ENCODE measurements at regions not wholly inside any gene's neighbourhood (a gene's known extent, or its start where the extent isn't known, plus 50 kb on each side); places are given as distances from the start of the nearest gene placed in this dataset.

GRCh38 chr7:52114509-52114908 is 797.9 kb upstream of the COBL start:
- no peaks in the 10 kb centered on the region for H3K4me1 ChIP-seq (replicated peaks; ENCODE audit: insufficient read depth)
- DNase-seq = no peak
- H3K4me2 ChIP-seq = no peak overlapping the region
- no TSS peak for BruUV-seq (replicated peaks)
- CTCF ChIA-PET = no interaction called here
- no peaks in the 10 kb centered on the region for H3K9me3 ChIP-seq (ENCODE audit: insufficient read depth, low read depth)
- intact Hi-C loops (cut with micrococcal nuclease; ENCODE audit: unreplicated experiment) = no loop called here
- no peaks in the 10 kb centered on the region for H4K20me1 ChIP-seq (ENCODE audit: insufficient read depth)
- POLR2A ChIA-PET (ENCODE audit: unreplicated experiment) = no interaction called here
- H3K4me3 ChIP-seq = no peak overlapping the region
- no peak for TF ChIP-seq EZH2 (IDR thresholded peaks at IDR 0.05; ENCODE audit: low read depth)
- no peak for TF ChIP-seq CTCF (conservative IDR thresholded peaks at IDR 0.05)
- 0 out of 2 replicates have a peak, but pooled peaks cover 8% of the 10 kb centered on the region for H3K27me3 ChIP-seq (ENCODE audit: insufficient read depth, low read depth)
- H3K79me2 ChIP-seq (ENCODE audit: low read depth) = no peaks in the 10 kb centered on the region
- no peaks in the 10 kb centered on the region for H3K9me2 ChIP-seq (ENCODE audit: insufficient read depth)
- no peak overlapping the region for H3K27ac ChIP-seq
- no peak overlapping the region for H2AFZ ChIP-seq
- H3F3A ChIP-seq (ENCODE audit: insufficient read depth, low read depth) = no peaks in the 10 kb centered on the region
- no peaks in the 10 kb centered on the region for H3K36me3 ChIP-seq (ENCODE audit: low read depth)

- intact Hi-C loops (cut with micrococcal nuclease; ENCODE audit: unreplicated experiment) = no loop called here
- Histone ChIP-seq H3K36me3 (ENCODE audit: low read depth) (no peaks in the 10 kb centered on the region), H3K9me3 (ENCODE audit: insufficient read depth, low read depth) (no peaks in the 10 kb centered on the region), H3K4me3 (no peak overlapping the region), H3K9me2 (ENCODE audit: insufficient read depth) (no peaks in the 10 kb centered on the region), H4K20me1 (ENCODE audit: insufficient read depth) (no peaks in the 10 kb centered on the region), H3K27ac (no peak overlapping the region), H3K79me2 (ENCODE audit: low read depth) (no peaks in the 10 kb centered on the region), H3K27me3 (ENCODE audit: insufficient read depth, low read depth) (0 out of 2 replicates have a peak, but pooled peaks cover 8% of the 10 kb centered on the region), H2AFZ (no peak overlapping the region), H3F3A (ENCODE audit: insufficient read depth, low read depth) (no peaks in the 10 kb centered on the region), H3K4me1 (replicated peaks; ENCODE audit: insufficient read depth) (no peaks in the 10 kb centered on the region), H3K4me2 (no peak overlapping the region)
- BruUV-seq (replicated peaks) = no TSS peak
- no peak for TF ChIP-seq CTCF (conservative IDR thresholded peaks at IDR 0.05)
- no peak for TF ChIP-seq EZH2 (IDR thresholded peaks at IDR 0.05; ENCODE audit: low read depth)
- DNase-seq = no peak
- ChIA-PET POLR2A (ENCODE audit: unreplicated experiment) (no interaction called here), CTCF (no interaction called here)
Observed at GRCh38 chr7:52114056-52114455, 797.4 kb upstream of the COBL start.

GRCh38 chr7:52107355-52107754 is 790.7 kb upstream of the COBL start:
- Histone ChIP-seq H3K9me3 (ENCODE audit: insufficient read depth, low read depth) (no peaks in the 10 kb centered on the region), H2AFZ (no peak overlapping the region), H3K79me2 (ENCODE audit: low read depth) (no peaks in the 10 kb centered on the region), H3K27me3 (ENCODE audit: insufficient read depth, low read depth) (peaks cover 8% of the 10 kb centered on the region), H3K4me1 (replicated peaks; ENCODE audit: insufficient read depth) (no peaks in the 10 kb centered on the region), H3F3A (ENCODE audit: insufficient read depth, low read depth) (no peaks in the 10 kb centered on the region), H3K9me2 (ENCODE audit: insufficient read depth) (no peaks in the 10 kb centered on the region), H3K4me2 (no peak overlapping the region), H3K27ac (no peak overlapping the region), H3K36me3 (ENCODE audit: low read depth) (no peaks in the 10 kb centered on the region), H4K20me1 (ENCODE audit: insufficient read depth) (no peaks in the 10 kb centered on the region), H3K4me3 (no peak overlapping the region)
- intact Hi-C loops (cut with micrococcal nuclease; ENCODE audit: unreplicated experiment) = no loop called here
- TF ChIP-seq CTCF (conservative IDR thresholded peaks at IDR 0.05) (no peak), EZH2 (IDR thresholded peaks at IDR 0.05; ENCODE audit: low read depth) (no peak)
- CTCF ChIA-PET = no interaction called here
- no TSS peak for BruUV-seq (replicated peaks)
- no peak for DNase-seq
- POLR2A ChIA-PET (ENCODE audit: unreplicated experiment) = no interaction called here
